Stromal cell of bone marrow (primary cell): ENCODE measurements at regions not wholly inside any gene's neighbourhood (a gene's known extent, or its start where the extent isn't known, plus 50 kb on each side); places are given as distances from the start of the nearest gene placed in this dataset.

ENCODE experiments used
- DNase-seq: peaks from one replicate; pipeline ENCODE4 v3.0.0-alpha.2; 2012; ENCODE audit warnings: low read depth

DNA sequence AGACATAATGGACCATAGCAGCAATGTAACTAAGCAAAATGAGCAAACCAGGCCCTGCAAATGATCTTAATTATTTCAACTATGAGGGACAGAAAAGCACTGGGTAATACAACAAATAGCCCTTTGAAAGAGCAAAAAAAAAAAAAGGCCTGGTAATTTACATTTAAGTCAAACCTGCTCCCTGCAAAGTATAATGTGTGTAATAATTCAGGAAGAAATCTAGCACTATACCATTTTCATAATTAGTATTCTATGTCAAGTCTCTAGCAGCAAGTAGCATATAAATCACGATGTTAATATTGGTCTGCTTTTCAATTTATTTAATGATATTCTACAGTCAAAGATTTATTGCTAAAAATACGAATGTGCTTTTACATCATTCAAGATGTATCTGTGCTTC lies 489.6 kb downstream of the BMP2 start:
- no peak for DNase-seq

DNA sequence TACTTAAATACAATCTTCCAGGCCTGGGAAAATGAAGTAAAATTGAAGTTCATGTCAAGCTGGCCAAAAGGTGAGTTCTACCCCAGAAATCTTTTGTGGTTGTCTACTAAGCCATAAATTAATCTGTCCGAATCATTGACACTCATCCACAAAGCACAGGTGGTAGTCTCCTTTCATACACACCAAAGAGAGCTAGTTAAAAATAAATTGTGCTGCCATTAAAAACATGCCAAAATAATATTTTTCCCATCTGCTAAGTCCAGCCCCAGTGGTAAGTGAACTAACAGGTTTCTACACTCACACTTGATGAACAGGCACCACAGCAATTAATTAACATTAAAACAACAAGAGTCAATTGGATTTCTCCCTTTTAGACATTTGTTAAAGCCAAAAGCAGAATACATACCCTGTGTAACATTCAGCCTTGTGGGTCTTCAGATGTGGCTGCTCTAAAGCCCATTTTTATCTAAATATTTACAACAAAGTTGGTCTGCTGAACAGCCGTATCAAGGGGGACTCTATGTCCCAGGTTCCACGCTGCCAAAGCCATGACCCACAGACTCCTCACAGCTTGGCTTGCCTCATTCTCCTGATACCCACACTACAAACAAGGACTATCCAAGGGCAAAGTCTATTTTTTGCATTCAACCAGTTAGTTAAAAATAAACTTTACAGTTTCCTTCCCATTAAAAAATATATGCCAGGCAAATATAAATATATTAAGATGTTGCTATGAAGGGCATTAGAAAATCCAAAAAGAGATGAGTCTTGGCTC lies 490.4 kb downstream of the BMP2 start:
- DNase-seq: no peak

GRCh38 chr20:7262803-7263202 lies 495.3 kb downstream of the BMP2 start:
- no peak for DNase-seq

DNA sequence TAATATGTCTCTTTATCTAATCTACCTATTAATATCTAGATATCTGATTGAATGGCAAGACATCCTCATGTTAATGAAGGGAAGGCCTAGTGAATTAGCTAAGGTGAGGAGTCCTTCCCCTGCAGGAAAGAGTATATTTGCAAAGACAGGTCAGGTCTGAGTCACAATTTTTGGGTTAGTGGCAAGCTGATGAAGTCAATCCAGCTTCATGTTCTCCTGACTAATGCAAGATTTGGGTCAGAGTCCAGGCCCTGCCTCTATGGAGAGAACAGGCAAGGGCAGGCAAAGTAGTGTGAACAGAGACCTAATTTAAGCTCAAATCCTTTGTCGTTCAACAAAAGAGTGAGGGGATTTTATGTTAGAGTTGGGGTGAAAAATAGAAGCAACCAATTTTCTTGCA lies 496.7 kb downstream of the BMP2 start:
- peak; percentile 19 for DNase-seq

DNA sequence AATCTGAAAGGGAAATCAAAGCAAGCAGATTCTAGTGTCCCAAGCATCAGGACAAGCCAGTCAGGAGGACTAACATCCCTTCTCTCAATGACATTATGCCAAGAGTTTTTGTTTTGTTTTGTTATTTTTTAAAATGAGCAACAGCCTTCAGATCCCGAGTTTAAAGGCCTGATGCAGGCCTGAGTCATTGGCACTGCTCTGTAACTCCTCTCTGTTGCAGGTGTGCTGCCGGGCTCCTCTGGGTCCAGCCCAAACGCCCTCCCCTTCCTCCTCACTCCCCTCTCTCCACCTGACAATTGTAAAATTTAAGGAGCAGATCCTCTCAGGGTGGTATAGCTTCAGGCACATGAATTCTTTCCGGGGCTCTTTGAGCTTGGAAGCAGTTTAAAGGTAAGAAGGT lies 502.0 kb downstream of the BMP2 start:
- no peak for DNase-seq

DNA sequence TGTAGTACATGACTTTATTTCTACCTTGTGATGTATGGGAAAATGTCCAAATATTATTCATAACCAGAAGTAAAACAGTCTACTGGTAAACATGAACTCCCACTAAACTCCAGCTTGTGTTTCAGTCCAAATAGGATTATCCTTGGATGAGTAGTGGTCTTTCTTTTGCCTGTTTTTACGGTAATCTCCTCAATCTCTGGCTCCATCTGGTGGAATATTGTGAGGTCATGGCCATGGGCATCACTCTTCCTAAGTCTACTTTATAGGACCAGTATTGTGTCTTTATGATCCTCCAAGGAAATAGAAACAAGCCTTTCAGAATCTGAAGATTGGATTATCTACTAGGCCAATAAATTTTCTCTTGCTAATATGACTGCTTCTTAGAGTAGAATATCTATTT lies 505.0 kb downstream of the BMP2 start:
- no peak for DNase-seq

- DNase-seq: no peak
Measured at GRCh38 chr20:7274870-7275269, 507.4 kb downstream of the BMP2 start.

- no peak for DNase-seq
Measured at GRCh38 chr20:7275645-7276237, 508.3 kb downstream of the BMP2 start.

DNA sequence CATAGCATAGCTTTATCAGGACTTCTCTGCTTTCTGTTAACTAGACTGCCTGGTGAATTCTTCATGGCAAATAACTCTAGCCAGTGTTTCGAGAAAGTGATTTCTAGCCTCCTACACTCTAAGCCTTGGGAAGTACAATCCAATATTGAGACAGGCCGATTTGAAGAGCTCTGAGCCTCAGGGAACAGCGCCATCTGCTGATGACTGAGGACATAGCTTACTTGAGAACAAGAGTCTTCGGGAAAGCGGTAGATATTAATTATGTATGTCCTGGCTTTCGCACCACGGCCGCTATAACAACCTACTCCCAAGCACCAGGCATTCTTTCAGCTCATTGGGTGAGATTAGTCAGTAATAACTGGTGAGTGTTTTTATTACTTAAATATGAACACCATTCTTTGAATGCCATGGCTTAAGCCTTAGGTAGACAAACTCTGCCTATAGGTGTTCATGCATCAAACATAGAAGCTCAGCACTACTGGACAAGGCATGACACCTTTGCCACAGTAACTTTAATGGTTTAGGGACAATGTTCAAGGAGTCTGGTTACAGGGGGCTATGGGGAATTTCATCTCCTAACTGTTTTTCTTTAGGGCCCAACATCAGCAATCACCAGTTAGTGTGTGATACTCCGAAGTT lies 518.6 kb downstream of the BMP2 start:
- DNase-seq: peak; percentile 71

DNA sequence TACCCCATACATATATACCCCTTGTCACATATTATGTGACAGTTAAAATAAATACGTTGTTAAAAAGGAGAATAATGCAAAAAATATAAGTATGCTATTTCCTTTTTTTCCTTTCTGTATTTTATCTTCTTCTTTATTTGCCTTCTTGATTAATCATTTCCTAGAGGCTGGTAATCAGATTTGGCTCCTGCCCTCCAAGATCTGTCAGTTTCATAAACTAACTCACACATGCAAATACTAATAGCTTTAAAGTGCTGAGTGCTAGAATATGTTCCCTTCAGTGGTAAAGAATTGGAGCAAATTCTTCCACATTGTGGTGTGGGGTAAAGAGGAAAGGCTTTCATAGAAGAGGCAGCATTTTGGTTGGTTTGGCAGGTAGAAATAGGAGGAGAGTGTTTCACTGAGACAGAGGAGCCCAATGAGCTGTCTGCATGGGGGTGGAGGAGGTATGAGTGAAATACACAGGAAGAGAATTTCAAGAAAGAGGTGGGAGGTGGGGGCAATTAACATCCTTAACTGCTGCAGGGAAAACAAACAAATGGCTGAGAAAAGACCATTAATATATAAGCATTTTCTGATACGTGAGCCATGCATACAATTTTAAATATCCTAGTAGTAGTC lies 523.9 kb downstream of the BMP2 start:
- DNase-seq: no peak

DNA sequence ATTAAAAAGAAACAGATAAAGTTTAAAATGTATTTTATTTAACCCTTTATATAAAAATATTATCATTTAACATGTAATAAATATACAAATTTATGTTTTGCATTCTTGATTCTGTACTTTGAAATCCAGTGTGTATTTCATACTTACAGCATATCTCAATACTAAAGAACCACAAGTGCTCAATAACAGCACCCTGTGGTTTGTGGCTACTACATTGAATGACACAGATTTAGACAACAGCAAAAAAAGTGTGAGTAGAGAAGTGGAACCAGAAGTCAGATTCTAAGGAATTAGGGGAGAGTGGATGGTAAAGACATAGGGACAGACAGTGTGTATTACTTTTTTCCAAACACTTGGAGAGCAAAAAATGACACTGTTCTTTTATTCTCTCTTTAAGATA lies 524.5 kb downstream of the BMP2 start:
- no peak for DNase-seq

GRCh38 chr20:7294816-7295360 lies 527.4 kb downstream of the BMP2 start:
- no peak for DNase-seq

DNA sequence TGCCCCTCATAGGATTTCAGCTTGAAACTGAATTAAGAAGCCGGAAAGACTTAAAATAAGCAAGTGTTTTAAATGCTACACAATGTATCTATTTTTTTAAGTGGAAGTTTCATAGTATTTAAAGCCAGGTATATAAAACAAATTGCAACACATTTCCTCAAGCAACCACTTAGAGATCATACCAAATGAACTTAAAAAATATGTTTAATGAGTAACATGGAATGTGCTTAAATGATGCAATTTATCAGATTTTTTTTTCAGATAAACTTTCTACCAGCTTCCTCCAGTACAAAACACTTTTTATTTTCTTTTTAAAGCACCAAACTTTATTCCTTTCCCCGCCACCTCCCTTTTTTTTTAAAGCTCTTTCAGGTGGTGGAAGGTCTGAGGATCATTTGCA lies 534.3 kb downstream of the BMP2 start:
- no peak for DNase-seq

DNA sequence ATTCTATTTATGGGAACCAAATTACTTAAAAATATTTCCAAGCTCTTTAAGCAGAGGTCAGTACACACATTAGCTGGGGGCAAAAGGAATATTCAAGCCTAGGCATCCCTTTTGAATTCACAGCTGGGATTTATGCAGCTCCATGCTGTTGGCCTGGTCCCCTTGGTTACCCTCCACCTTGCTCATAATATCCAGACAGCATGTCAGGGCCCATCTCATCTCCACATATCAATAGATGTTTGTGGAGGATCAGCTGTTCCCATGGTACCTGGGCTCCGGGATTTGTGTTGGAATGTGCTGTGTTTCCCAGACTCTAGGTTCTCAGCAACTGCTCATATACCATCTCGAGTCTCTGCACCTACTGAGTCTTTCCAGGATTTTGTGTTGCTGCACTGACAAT lies 534.8 kb downstream of the BMP2 start:
- DNase-seq: no peak

- DNase-seq: no peak
Measured at GRCh38 chr20:7305976-7306375, 538.5 kb downstream of the BMP2 start.

GRCh38 chr20:7308163-7308562 lies 540.7 kb downstream of the BMP2 start:
- no peak for DNase-seq

DNA sequence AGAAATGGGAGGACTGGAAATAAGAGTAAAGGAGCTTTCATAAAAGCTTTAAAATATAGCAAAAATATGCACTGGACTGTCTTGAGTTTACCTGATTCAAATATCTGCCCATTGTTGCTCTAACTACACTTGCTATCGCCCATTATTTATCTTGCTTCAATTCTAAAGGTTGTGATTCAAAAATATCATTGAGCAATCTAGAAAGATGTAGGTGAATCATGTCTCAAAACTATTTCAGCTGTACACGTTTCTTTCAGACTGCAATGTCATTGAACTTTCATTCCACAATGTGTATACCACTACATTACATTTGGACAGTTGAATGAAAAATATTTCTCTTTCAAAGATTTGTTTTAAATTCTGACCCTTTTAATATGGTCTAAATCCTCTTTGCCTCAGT lies 545.6 kb downstream of the BMP2 start:
- no peak for DNase-seq

DNA sequence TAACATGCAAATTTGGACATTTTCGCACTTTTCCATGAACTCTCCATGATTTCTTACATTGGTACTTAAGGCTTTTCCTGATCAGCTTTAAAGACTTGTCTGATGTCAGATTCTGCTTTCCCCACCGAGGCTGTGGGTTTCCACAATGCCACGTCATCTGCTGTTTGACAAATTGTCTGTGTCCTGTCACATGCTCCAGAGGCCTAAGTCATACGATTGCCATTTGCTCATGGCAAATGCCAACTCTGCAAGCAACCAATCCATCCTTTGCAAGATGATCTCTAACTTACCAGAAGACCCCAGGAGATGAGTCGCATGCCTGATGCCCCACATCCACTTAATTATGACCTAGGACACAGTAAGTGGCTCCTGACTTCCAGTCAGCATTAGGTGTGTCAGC lies 556.5 kb downstream of the BMP2 start:
- DNase-seq: no peak

DNA sequence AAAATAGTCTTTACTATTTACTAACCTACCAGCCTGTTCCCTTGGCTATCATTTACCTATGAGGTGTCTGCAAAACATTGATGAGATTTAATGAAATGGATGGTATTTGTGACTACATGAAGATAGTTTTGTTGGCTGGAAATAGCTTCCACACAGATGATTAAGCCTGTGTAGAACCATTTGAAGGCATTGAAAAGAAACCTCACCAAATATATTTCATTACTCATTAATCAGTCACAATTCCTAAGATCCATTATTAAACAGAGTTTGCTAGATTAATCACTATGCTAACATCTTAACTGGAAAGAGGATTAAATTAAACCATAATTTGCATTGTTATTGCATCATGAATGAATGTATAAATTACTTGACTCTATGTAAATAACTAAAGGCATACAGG lies 560.3 kb downstream of the BMP2 start:
- DNase-seq: no peak

DNA sequence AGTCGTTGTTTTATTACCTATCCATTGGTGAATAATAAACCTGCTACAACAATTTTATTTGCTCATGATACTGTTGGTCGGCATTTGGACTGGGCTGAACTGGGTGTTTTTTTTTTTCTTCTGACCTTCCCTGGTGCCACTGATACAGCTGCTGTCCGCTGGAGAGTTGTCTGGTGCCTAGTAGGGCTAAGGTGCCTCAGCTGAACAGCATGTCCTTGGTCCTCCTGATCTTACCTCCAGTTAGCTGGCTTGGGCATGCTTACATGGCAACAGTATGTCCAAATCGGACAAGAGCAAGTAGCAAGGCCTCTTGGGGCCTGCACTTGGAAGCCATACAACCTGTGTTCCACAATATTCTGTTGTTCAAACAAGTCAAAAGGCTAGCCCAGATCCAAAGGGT lies 563.4 kb downstream of the BMP2 start:
- no peak for DNase-seq

DNA sequence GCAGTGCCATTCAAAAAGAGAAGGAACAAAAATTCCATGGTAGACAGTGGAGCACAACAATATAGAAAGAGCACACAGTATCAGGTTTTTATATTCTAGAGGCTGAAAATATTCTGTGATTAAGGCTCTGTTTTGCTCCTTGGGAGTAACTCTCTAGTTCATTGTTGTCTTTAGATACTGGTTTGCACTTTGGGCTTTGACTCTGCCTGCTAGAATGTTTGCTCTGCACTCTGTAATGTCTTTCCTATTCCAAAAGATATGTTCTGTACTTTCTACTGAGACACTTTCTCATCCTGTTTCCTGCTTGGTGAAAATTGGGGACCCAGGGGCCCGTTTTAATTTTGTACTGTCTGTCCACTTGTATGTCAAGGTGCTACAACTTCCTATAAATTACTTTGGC lies 564.7 kb downstream of the BMP2 start:
- DNase-seq: no peak

DNA sequence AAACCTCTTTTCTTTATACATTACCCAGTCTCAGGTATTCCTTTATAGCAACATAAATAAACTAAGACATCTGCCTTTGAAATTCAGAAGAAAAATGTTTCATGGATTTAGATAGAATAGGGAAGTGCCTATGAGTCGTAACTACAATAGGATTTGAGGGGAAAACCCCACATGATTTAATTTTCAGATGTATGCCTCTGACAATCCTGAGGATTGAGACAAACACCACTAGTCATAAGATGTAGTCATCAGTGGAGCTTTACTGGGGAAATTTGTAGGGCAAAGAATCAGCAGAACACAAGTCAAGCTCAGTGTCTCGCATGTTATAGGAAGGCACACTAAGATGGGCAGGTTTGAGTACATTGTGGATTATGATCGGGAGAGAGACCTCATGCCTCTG lies 566.4 kb downstream of the BMP2 start:
- no peak for DNase-seq

DNA sequence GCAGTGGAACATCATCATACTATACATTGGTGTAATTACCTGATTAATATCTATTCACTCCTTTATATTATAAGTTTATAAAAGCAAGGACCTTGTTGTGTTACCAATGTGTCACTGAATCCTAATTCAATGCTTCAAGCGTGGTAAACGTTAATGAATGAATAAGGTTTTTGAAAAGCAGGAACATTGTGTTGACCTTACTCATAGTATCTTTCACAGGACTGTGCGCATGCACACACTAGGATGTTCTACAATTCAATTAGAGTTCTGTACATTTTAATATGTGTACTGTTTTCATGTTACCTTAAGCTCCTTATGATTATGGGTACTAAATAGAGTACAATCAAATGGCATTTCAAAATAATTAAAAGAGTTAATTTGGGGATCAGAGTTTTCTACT lies 578.5 kb downstream of the BMP2 start:
- DNase-seq: no peak
